Muscle of leg (tissue), 3 donors: ENCODE measurements at regions not wholly inside any gene's neighbourhood (a gene's known extent, or its start where the extent isn't known, plus 50 kb on each side); places are given as distances from the start of the nearest gene placed in this dataset.

ENCODE experiments used
- DNase-seq: peaks from one replicate; pipeline ENCODE4 v3.0.0; 2013
- H3K27ac ChIP-seq: one replicate; pipeline ENCODE4 v1.5.1; 2013; ENCODE audit warnings: mild to moderate bottlenecking, low read length, control low read depth
- H3K27me3 ChIP-seq: one replicate; pipeline ENCODE4 v1.6.1; 2013; ENCODE audit warnings: low read length; ENCODE audit not compliant: control insufficient read depth, insufficient read depth
- H3K36me3 ChIP-seq: one replicate; pipeline ENCODE4 v1.6.1; 2013; ENCODE audit warnings: low read length; ENCODE audit not compliant: control insufficient read depth, insufficient read depth
- H3K4me1 ChIP-seq: one replicate; pipeline ENCODE4 v1.6.1; 2013; ENCODE audit warnings: low read length; ENCODE audit not compliant: control insufficient read depth, insufficient read depth
- H3K4me3 ChIP-seq: one replicate; pipeline ENCODE4 v1.5.1; 2013; ENCODE audit warnings: low read length, control low read depth
- H3K9me3 ChIP-seq: replicated peaks from 2 replicates; pipeline ENCODE4 v1.6.1; 2013; ENCODE audit warnings: low read depth, low read length; ENCODE audit not compliant: control insufficient read depth
- WGBS: methylation state at CpG from one replicate; pipeline ENCODE4 v1.1.5; 2013; ENCODE audit warnings: missing lambda C conversion rate; ENCODE audit not compliant: insufficient coverage; 5-methylcytosine and 5-hydroxymethylcytosine counted together

DNA sequence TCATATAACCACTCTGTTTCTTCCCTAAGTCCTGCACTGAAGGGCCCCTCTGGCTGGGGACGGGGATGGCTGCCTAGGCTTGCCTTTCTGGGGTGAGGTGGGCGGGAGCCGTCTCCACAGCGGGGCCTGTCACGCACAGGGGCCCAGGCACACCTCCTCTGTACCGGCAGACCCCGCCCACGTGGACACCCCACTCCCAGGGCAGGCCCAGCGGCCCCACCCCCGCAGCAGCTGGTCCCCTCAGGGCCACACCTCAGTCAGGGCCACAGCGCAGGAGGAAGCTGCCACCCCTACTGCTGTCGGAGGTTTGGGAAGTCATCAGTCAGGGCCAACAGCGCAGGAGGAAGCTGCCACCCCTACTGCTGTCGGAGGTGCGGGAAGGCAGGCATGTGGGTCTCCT lies 257.6 kb upstream of the RAB6C start:
- WGBS: 70% methylated on average over 10 of the region's 15 CpGs
- Histone ChIP-seq H3K4me3 (no peak overlapping the region), H3K27ac (no peak overlapping the region), H3K36me3 (no peaks in the 10 kb centered on the region), H3K9me3 (no peaks in the 10 kb centered on the region), H3K4me1 (peaks cover 12% of the 10 kb centered on the region), H3K27me3 (peaks cover 3% of the 10 kb centered on the region)
- DNase-seq: no peak

DNA sequence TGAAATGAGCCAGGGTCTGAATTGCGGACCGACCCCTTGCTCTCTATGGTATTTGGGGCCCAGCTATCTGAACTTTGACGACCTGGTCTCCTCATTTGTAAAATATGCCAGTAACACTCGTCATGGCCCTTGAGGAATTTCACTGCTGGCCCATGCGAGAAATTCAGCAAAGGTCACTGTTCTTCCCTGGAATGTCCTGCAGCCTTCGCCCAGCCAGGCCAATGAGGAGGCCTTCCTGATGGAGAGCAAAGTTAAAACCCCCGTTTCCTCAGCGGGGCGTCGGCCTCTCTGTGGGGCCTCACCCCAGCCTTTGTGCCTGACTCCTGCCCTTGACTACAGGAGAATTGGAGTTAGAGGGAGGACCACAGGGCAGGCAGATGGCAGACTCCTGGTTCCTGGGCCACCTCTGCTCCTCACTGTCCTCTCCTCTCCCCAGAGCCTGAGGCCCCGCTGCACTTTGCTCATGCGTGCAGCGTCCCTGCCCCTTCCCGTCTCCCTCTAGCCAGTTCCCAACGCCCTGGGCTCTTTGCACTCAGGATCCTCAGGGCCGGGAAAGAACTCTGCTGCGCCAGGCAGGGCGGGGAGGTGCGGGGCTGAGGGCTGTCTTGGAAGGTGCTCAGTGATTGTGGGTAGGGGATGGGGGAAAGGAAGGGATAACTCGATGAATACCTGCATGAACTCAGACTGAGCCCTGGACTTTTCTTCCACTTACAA lies 257.0 kb upstream of the RAB6C start:
- 58% methylated on average over 7 of the region's 20 CpGs for WGBS
- no peaks in the 10 kb centered on the region for H3K9me3 ChIP-seq
- H3K27ac ChIP-seq: no peak overlapping the region
- no peak overlapping the region for H3K4me3 ChIP-seq
- no peaks in the 10 kb centered on the region for H3K36me3 ChIP-seq
- no peak for DNase-seq
- peaks cover 6% of the 10 kb centered on the region for H3K27me3 ChIP-seq
- H3K4me1 ChIP-seq: peaks cover 12% of the 10 kb centered on the region

DNA sequence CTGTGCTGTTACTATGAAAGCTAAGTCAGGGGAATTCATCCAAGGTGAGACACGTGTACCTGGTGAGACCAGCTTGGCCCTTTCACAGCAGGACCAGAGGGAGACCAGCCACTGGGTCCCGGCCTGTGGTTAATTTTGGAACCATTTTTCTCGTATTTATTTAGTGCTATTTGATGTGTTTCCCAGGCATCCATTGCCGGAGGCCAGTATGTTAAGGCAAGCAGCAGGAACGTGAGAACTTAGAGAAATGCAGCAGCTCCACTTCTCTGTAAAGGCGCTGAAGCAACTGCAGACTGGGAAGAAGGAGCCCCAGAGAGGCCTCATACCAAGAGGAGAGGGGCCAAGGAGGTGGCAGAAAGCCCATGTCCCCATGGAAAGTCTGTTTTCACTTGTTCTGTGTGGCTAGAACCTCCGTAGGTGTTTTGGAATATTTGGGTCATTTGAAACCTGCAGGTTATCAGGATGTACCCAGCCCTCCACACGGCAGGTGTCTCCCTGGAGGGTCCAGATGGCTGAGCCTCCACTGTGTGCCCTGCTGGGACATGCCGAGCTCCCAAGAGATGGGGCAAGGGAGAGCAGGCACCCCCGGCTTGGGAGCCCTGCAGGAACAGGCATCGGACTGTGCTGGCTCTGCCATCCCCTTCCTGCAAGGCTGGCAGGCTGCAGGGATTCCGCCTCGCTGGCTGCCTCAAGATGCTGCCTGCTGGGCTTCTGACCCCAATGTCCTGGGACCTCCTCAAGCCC lies 256.0 kb upstream of the RAB6C start:
- Histone ChIP-seq H3K27me3 (peaks cover 6% of the 10 kb centered on the region), H3K4me3 (no peak overlapping the region), H3K36me3 (no peaks in the 10 kb centered on the region), H3K9me3 (no peaks in the 10 kb centered on the region), H3K4me1 (peaks cover 12% of the 10 kb centered on the region), H3K27ac (no peak overlapping the region)
- WGBS: 39% methylated on average over 13 of the region's 13 CpGs
- DNase-seq: peak; percentile 22

- Histone ChIP-seq H3K4me3 (no peak overlapping the region), H3K27me3 (peaks cover 6% of the 10 kb centered on the region), H3K4me1 (peaks cover 12% of the 10 kb centered on the region), H3K36me3 (no peaks in the 10 kb centered on the region), H3K9me3 (no peaks in the 10 kb centered on the region), H3K27ac (no peak overlapping the region)
- DNase-seq: no peak
- 89% methylated on average over 7 of the region's 10 CpGs for WGBS
These were observed 255.3 kb upstream of the RAB6C start for GRCh38 chr2:129724021-129724757.

GRCh38 chr2:129726216-129726615 lies 253.2 kb upstream of the RAB6C start:
- no peaks in the 10 kb centered on the region for H3K9me3 ChIP-seq
- H3K27ac ChIP-seq: no peak overlapping the region
- no peak overlapping the region for H3K4me3 ChIP-seq
- 48% methylated on average over 5 of the region's 5 CpGs for WGBS
- peaks cover 12% of the 10 kb centered on the region for H3K4me1 ChIP-seq
- DNase-seq: no peak
- H3K36me3 ChIP-seq: no peaks in the 10 kb centered on the region
- peaks cover 12% of the 10 kb centered on the region for H3K27me3 ChIP-seq

GRCh38 chr2:129727286-129727685 lies 252.2 kb upstream of the RAB6C start:
- Histone ChIP-seq H3K27ac (no peak overlapping the region), H3K4me3 (no peak overlapping the region), H3K36me3 (no peaks in the 10 kb centered on the region), H3K9me3 (no peaks in the 10 kb centered on the region), H3K4me1 (peaks cover 10% of the 10 kb centered on the region), H3K27me3 (peaks cover 12% of the 10 kb centered on the region)
- no peak for DNase-seq
- WGBS: 81% methylated on average over 4 of the region's 4 CpGs

GRCh38 chr2:129728035-129728972 lies 251.2 kb upstream of the RAB6C start:
- no peak for DNase-seq
- Histone ChIP-seq H3K27me3 (peaks cover 12% of the 10 kb centered on the region), H3K9me3 (no peaks in the 10 kb centered on the region), H3K4me1 (peaks cover 2% of the 10 kb centered on the region), H3K36me3 (no peaks in the 10 kb centered on the region), H3K27ac (no peak overlapping the region), H3K4me3 (no peak overlapping the region)
- WGBS: 79% methylated on average over 9 of the region's 14 CpGs

DNA sequence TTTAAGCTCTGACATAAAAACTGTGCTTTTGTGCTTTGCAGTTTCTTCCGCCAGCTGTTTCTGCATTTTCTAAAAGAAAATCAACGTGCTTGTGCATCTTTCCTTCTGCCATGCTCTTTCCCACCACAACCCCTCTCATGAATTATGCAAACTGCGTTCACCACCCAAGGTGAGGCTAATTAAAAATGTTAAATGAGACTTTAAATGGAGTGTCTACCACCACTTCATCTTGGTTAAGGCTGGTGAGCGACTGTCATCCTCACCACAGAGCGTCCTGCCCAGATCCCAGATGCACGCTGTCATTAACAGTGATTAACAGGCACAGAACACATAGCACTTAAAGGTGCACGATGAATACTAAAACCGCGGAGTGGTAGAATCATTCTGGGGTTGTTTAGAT lies 250.5 kb upstream of the RAB6C start:
- no peaks in the 10 kb centered on the region for H3K9me3 ChIP-seq
- H3K36me3 ChIP-seq: no peaks in the 10 kb centered on the region
- no peak overlapping the region for H3K4me3 ChIP-seq
- WGBS: 76% methylated on average over 2 of the region's 9 CpGs
- H3K4me1 ChIP-seq: no peaks in the 10 kb centered on the region
- no peak overlapping the region for H3K27ac ChIP-seq
- DNase-seq: no peak
- H3K27me3 ChIP-seq: peaks cover 9% of the 10 kb centered on the region

GRCh38 chr2:129729646-129730045 lies 249.8 kb upstream of the RAB6C start:
- Histone ChIP-seq H3K27ac (no peak overlapping the region), H3K4me3 (no peak overlapping the region), H3K27me3 (peaks cover 9% of the 10 kb centered on the region), H3K9me3 (no peaks in the 10 kb centered on the region), H3K36me3 (no peaks in the 10 kb centered on the region), H3K4me1 (no peaks in the 10 kb centered on the region)
- WGBS: 89% methylated on average over 2 of the region's 4 CpGs
- no peak for DNase-seq
